ENCODE measurements at regions not wholly inside any gene's neighbourhood (a gene's known extent, or its start where the extent isn't known, plus 50 kb on each side); places are given as distances from the start of the nearest gene placed in this dataset.

GRCh38 chr18:55738483-55739114 is 150.6 kb upstream of the TCF4 start:
- Histone ChIP-seq H3K4me3 (no peak overlapping the region), H3K27ac (no peak overlapping the region), H3K9me3 (no peaks in the 10 kb centered on the region), H3K27me3 (no peaks in the 10 kb centered on the region), H3K4me1 (no peaks in the 10 kb centered on the region), H3K36me3 (no peaks in the 10 kb centered on the region)
- intact Hi-C loops (cut with DNase I), result no loop called here
- TF ChIP-seq POLR2A (IDR thresholded peaks at IDR 0.05), result no peak
- no peak for TF ChIP-seq POLR2AphosphoS5 (IDR thresholded peaks at IDR 0.05)
- TF ChIP-seq, protein P1, sequence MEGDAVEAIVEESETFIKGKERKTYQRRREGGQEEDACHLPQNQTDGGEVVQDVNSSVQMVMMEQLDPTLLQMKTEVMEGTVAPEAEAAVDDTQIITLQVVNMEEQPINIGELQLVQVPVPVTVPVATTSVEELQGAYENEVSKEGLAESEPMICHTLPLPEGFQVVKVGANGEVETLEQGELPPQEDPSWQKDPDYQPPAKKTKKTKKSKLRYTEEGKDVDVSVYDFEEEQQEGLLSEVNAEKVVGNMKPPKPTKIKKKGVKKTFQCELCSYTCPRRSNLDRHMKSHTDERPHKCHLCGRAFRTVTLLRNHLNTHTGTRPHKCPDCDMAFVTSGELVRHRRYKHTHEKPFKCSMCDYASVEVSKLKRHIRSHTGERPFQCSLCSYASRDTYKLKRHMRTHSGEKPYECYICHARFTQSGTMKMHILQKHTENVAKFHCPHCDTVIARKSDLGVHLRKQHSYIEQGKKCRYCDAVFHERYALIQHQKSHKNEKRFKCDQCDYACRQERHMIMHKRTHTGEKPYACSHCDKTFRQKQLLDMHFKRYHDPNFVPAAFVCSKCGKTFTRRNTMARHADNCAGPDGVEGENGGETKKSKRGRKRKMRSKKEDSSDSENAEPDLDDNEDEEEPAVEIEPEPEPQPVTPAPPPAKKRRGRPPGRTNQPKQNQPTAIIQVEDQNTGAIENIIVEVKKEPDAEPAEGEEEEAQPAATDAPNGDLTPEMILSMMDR (IDR thresholded peaks at IDR 0.05), result no peak
- no peak for TF ChIP-seq EP300 (IDR thresholded peaks at IDR 0.05)
- WGBS, 2 donors, result 59 to 78% methylated on average over 3 of the region's 3 CpGs
- no peak for DNase-seq

DNA sequence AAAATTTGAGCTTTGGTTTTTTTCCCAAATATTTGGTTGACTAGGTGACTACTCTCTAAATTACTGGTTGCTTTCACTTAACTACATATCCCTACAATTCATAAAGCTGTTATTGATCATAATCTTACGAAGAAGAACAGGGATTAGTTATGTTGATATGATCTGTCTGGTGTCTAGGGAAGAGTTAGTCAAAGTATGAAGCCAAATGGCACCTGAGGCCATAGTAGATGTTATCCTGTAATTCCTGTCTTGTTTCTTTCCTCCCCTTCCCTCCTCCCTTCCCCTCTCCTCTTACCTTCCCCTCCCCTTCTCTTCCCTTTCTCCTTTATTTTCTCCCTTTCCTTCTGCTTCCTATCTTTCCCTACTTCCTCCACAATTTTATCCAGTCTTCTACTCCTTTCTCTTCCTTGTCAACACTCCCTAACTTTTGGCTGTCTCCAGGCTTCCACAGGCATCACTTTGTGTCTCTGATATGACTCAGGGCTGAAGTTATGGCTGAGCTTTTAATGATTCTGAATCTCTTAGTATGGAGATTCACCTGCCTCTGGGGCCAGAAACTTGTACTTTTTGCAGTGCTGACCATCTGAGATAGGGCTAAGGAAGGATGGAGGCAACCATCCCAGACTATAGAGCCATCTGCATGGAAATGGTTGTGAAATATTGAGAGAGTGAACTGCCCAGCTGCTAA is 149.9 kb upstream of the TCF4 start:
- TF ChIP-seq POLR2AphosphoS5 (IDR thresholded peaks at IDR 0.05) (no peak), POLR2A (IDR thresholded peaks at IDR 0.05) (no peak), EP300 (IDR thresholded peaks at IDR 0.05) (no peak)
- TF ChIP-seq, protein P1 (IDR thresholded peaks at IDR 0.05), result no peak
- intact Hi-C loops (cut with DNase I), result no loop called here
- WGBS, 2 donors, result 72 to 89% methylated on average over 1 of the region's 1 CpG

GRCh38 chr18:55737266-55737665 is 149.3 kb upstream of the TCF4 start:
- intact Hi-C loops (cut with DNase I), result no loop called here
- no peak for TF ChIP-seq POLR2AphosphoS5 (IDR thresholded peaks at IDR 0.05)
- no peak for TF ChIP-seq EP300 (IDR thresholded peaks at IDR 0.05)
- TF ChIP-seq POLR2A (IDR thresholded peaks at IDR 0.05), result no peak
- TF ChIP-seq, protein P1 (IDR thresholded peaks at IDR 0.05), result no peak
- WGBS, 2 donors, result 91 to 93% methylated on average over 4 of the region's 4 CpGs

More for the DNA sequence above, 149.9 kb upstream of the TCF4 start:
- no peak overlapping the region for H3K27ac ChIP-seq
- H3K9me3 ChIP-seq, result no peaks in the 10 kb centered on the region
- no peaks in the 10 kb centered on the region for H3K36me3 ChIP-seq
- DNase-seq, result no peak
- no peaks in the 10 kb centered on the region for H3K4me1 ChIP-seq
- H3K27me3 ChIP-seq, result no peaks in the 10 kb centered on the region
- H3K4me3 ChIP-seq, result no peak overlapping the region

GRCh38 chr18:55735969-55736368 is 148.0 kb upstream of the TCF4 start:
- intact Hi-C loops (cut with DNase I), result no loop called here
- no peaks in the 10 kb centered on the region for H3K4me1 ChIP-seq
- no peak for DNase-seq
- H3K4me3 ChIP-seq, result no peak overlapping the region
- H3K36me3 ChIP-seq, result no peaks in the 10 kb centered on the region
- 48 to 72% methylated on average over 3 of the region's 3 CpGs for WGBS, 2 donors
- H3K27me3 ChIP-seq, result no peaks in the 10 kb centered on the region
- H3K27ac ChIP-seq, result no peak overlapping the region
- TF ChIP-seq POLR2A (IDR thresholded peaks at IDR 0.05) (no peak), POLR2AphosphoS5 (IDR thresholded peaks at IDR 0.05) (no peak), EP300 (IDR thresholded peaks at IDR 0.05) (no peak)
- TF ChIP-seq, protein P1 (IDR thresholded peaks at IDR 0.05), result no peak
- no peaks in the 10 kb centered on the region for H3K9me3 ChIP-seq

More at GRCh38 chr18:55737266-55737665, 149.3 kb upstream of the TCF4 start:
- no peaks in the 10 kb centered on the region for H3K27me3 ChIP-seq
- no peaks in the 10 kb centered on the region for H3K36me3 ChIP-seq
- H3K4me3 ChIP-seq, result no peak overlapping the region
- no peaks in the 10 kb centered on the region for H3K9me3 ChIP-seq
- DNase-seq, result no peak
- no peaks in the 10 kb centered on the region for H3K4me1 ChIP-seq
- no peak overlapping the region for H3K27ac ChIP-seq

Data from sigmoid colon (tissue), 6 donors.